Adrenal gland (tissue), 9 donors: ENCODE measurements at regions not wholly inside any gene's neighbourhood (a gene's known extent, or its start where the extent isn't known, plus 50 kb on each side); places are given as distances from the start of the nearest gene placed in this dataset.

ENCODE experiments used
- DNase-seq, 7 donors: peaks; one replicate each; pipeline ENCODE4 v3.0.0-alpha.2; 2019 to 2020
- H3K27ac ChIP-seq, 5 donors: fragments of 200-600 bp; sonication (generic) in 4 of 5; 1 replicate in 3 of 5; 2 replicates in 2 of 5; pipeline versions ENCODE4 v1.5.1 to v1.8.0; 2016 to 2020; ENCODE audit warnings: mild to moderate bottlenecking in 1 of 5
- H3K27me3 ChIP-seq: fragments of 200-600 bp; 2 replicates; pipeline ENCODE4 v1.8.0; 2021
- H3K36me3 ChIP-seq, 2 donors: fragments of 200-600 bp; replicated peaks in 1 of 2; 1 replicate in 1 of 2; 2 replicates in 1 of 2; pipeline versions ENCODE4 v1.5.1 to v1.8.0; 2018 to 2022
- H3K4me1 ChIP-seq, 2 donors: fragments of 200-600 bp; replicated peaks in 1 of 2; 1 replicate in 1 of 2; 2 replicates in 1 of 2; pipeline versions ENCODE4 v1.5.1 to v1.8.0; 2018 to 2021
- H3K4me3 ChIP-seq, 4 donors: fragments of 200-600 bp; sonication (generic) in 3 of 4; one replicate each; pipeline ENCODE4 v1.5.1; 2016 to 2018
- H3K9me3 ChIP-seq, 3 donors: fragments of 200-600 bp; sonication (generic) in 1 of 3; replicated peaks in 1 of 3; 1 replicate in 2 of 3; 2 replicates in 1 of 3; pipeline versions ENCODE4 v1.5.1 to v1.8.0; 2016 to 2021
- CTCF ChIP-seq, 6 experiments: fragments of 450-650 bp in 4 of 6; fragments of 200-600 bp in 2 of 6; sonication (generic) in 1 of 6; IDR thresholded peaks; 1 replicate in 5 of 6; 2 replicates in 1 of 6; pipeline versions ENCODE4 v1.5.1 to v1.8.0; 2016 to 2021; ENCODE audit warnings: antibody characterized with exemption in 6 of 6, mild to moderate bottlenecking in 2 of 6, moderate library complexity in 1 of 6
- POLR2A ChIP-seq, 2 donors: fragments of 450-650 bp; IDR thresholded peaks; one replicate each; pipeline ENCODE4 v1.6.1; 2017; ENCODE audit warnings: antibody characterized with exemption in 2 of 2, mild to moderate bottlenecking in 2 of 2, moderate library complexity in 1 of 2
- WGBS, 4 donors: extraction: QIAGEN DNeasy Blood & Tissue Kit in 2 of 4; methylation state at CpG; one replicate each; pipeline versions ENCODE4 v1.1.5 to v1.1.7; 2013 to 2017; 5-methylcytosine and 5-hydroxymethylcytosine counted together
- intact Hi-C, 2 donors: fragments of 100-400 bp; cut with DNase I; formaldehyde crosslinking; loops; one replicate each; pipeline versions ENCODE4 v1.14.1 to v1.15.0; 2022 to 2023
- donor health status: healthy with polysubstance abuse.
- donor health status: Bipolar disorder and iron deficiency.
- donor health status: DM: yes; HTN: yes; CAD: no.
- donor health status: DM: no; HTN: no; CAD: no.
- donor health status: DM: no; HTN: no; CAD: no.

- no peak overlapping the region for H3K4me3 ChIP-seq
- H3K4me1 ChIP-seq: no peaks in the 10 kb centered on the region
- no peaks in the 10 kb centered on the region for H3K27me3 ChIP-seq
- H3K27ac ChIP-seq: no peak overlapping the region
- 37 to 55% (median 48%) methylated on average over 2 of the region's 2 CpGs for WGBS, 4 donors
- TF ChIP-seq POLR2A (IDR thresholded peaks at IDR 0.05) (no peak), CTCF (IDR thresholded peaks at IDR 0.05) (peak in 1 of 6 experiments; percentile 40)
- H3K36me3 ChIP-seq: no peaks in the 10 kb centered on the region
- H3K9me3 ChIP-seq: no peaks in the 10 kb centered on the region
- DNase-seq: no peak
- intact Hi-C loops: no loop called here
Observed at GRCh38 chr4:106809076-106809475, 227.0 kb downstream of the DKK2 start.

- no peak for TF ChIP-seq POLR2A (IDR thresholded peaks at IDR 0.05)
- TF ChIP-seq CTCF (IDR thresholded peaks at IDR 0.05): no peak
- no peaks in the 10 kb centered on the region for H3K9me3 ChIP-seq
- no peaks in the 10 kb centered on the region for H3K36me3 ChIP-seq
- H3K4me3 ChIP-seq: no peak overlapping the region
- intact Hi-C loops: no loop called here
- no peak overlapping the region for H3K27ac ChIP-seq
- no peak for DNase-seq
- H3K27me3 ChIP-seq: no peaks in the 10 kb centered on the region
- no peaks in the 10 kb centered on the region for H3K4me1 ChIP-seq
Observed at GRCh38 chr4:106806158-106806797, 229.8 kb downstream of the DKK2 start.

DNA sequence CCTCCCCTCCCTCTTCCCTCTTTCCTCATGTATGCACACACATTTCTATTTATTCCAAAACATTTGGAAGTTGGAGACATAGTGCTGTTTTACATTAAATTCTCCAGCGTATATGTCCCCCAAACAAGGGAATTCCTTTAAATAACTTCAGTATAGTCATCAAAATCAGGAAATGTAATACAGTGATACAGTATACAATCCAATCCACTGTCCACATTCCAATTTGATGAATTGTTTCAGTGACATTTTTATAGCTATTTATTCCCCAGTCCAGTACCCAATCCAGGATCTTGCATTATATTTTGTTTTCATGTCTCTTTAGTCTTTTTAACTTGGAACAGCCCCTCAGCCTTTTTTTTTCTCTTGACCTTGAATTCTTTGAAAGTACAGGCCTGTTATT is 233.0 kb downstream of the DKK2 start:
- WGBS, 4 donors: 28 to 85% (median 81%) methylated on average over 1 of the region's 1 CpG
- no peak for TF ChIP-seq POLR2A (IDR thresholded peaks at IDR 0.05)
- no peak for TF ChIP-seq CTCF (IDR thresholded peaks at IDR 0.05)
- Histone ChIP-seq H3K9me3 (no peaks in the 10 kb centered on the region), H3K27ac (no peak overlapping the region), H3K4me1 (no peaks in the 10 kb centered on the region), H3K4me3 (no peak overlapping the region), H3K36me3 (no peaks in the 10 kb centered on the region), H3K27me3 (no peaks in the 10 kb centered on the region)
- intact Hi-C loops: no loop called here
- no peak for DNase-seq

DNA sequence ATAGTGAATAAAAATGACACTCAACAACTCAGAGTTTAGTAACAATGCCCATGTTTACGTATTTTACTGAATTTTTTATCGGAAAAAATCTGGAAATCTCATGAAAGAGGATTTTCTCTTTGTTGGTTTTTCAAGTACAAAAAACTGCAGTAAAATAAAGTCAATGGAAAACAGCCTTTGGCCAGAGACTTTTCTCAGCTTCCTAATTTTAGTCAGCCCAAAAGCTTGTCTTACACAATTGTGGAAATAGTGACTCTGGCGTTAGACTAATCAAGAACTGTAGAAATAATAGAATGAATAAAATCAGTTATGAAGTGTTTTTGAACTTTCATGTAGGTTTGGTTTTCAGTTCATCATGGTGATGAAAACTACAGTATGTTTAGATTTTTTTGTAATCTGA is 234.7 kb downstream of the DKK2 start:
- WGBS, 4 donors: 86 to 95% (median 91%) methylated on average over 3 of the region's 3 CpGs
- no peak overlapping the region for H3K4me3 ChIP-seq
- no peak for DNase-seq
- H3K36me3 ChIP-seq: no peaks in the 10 kb centered on the region
- intact Hi-C loops: no loop called here
- TF ChIP-seq CTCF (IDR thresholded peaks at IDR 0.05) (no peak), POLR2A (IDR thresholded peaks at IDR 0.05) (no peak)
- H3K27ac ChIP-seq: no peak overlapping the region
- no peaks in the 10 kb centered on the region for H3K4me1 ChIP-seq
- H3K9me3 ChIP-seq: no peaks in the 10 kb centered on the region
- H3K27me3 ChIP-seq: no peaks in the 10 kb centered on the region
